K562 (cell line): ENCODE measurements at regions not wholly inside any gene's neighbourhood (a gene's known extent, or its start where the extent isn't known, plus 50 kb on each side); places are given as distances from the start of the nearest gene placed in this dataset.

Experiments used
- ATAC-seq: fragments of 200-7000 bp; cut with Tn5 transposase; 3 replicates; pipeline ENCODE4 v1.9.1; 2020; ENCODE audit warnings: moderate library complexity
- BruUV-seq: library from RNA; stranded (reverse); fragments of 400-500 nt; replicated peaks from 2 replicates; lab custom pipeline; 2021; lab: Mats Ljungman, UMichigan
- CTCF ChIA-PET: fragments of 300-600 bp; formaldehyde crosslinking; extraction: SDS; loops from one replicate; lab custom pipeline; 2021; ENCODE audit warnings: low intra/inter-chr PET ratio; lab: Yijun Ruan, JAX
- POLR2A ChIA-PET: fragments of 300-600, 350-650 bp; sonication (Branson Sonifier 250); formaldehyde crosslinking; extraction: SDS; loops from one replicate; lab custom pipeline; 2021; ENCODE audit warnings: antibody characterized with exemption, inconsistent platforms; lab: Yijun Ruan, JAX
- DNase-seq, 4 experiments: peaks; one replicate each; pipeline versions ENCODE4 v3.0.0 to v3.0.0-alpha.2; 2011 to 2018; ENCODE audit warnings: low spot score in 3 of 4, mixed read lengths in 3 of 4; ENCODE audit errors: extremely low read depth in 1 of 4
- FAIRE-seq: peaks from 2 replicates; lab custom pipeline; 2011; peaks lifted over from hg19 to GRCh38; lab: Jason Lieb, UNC
- H2AFZ ChIP-seq: 2 replicates; pipeline ENCODE4 v1.6.0; 2011; ENCODE audit warnings: low read depth, low read length, control low read depth, inconsistent platforms
- H3K27ac ChIP-seq: fragments of 200-600 bp; 3 replicates; pipeline ENCODE4 v1.8.0; 2011; ENCODE audit warnings: low read depth, mild to moderate bottlenecking, control low read depth, inconsistent platforms, low read length, moderate library complexity, mixed read lengths; ENCODE audit errors: extremely low read depth
- H3K27me3 ChIP-seq, 2 experiments: fragments of 300-600 bp in 1 of 2; 2 replicates in 1 of 2; 3 replicates in 1 of 2; pipeline versions ENCODE4 v1.6.0 to v1.8.0; 2011; ENCODE audit warnings: inconsistent platforms in 2 of 2, low read length in 2 of 2, mild to moderate bottlenecking in 1 of 2, mixed read lengths in 1 of 2, moderate library complexity in 1 of 2; ENCODE audit not compliant: control insufficient read depth in 2 of 2, insufficient read depth in 2 of 2
- H3K36me3 ChIP-seq: fragments of 300-600 bp; 3 replicates; pipeline ENCODE4 v1.8.0; 2011; ENCODE audit warnings: mild to moderate bottlenecking, low read length, inconsistent platforms; ENCODE audit not compliant: control insufficient read depth, insufficient read depth
- H3K4me1 ChIP-seq, 2 experiments: fragments of 200-600 bp in 1 of 2; replicated peaks in 1 of 2; 2 replicates in 1 of 2; 3 replicates in 1 of 2; pipeline versions ENCODE4 v1.5.1 to v1.8.0; 2011; ENCODE audit warnings: inconsistent platforms in 2 of 2, low read length in 2 of 2, mild to moderate bottlenecking in 1 of 2, mixed read lengths in 1 of 2, moderate library complexity in 1 of 2; ENCODE audit not compliant: control insufficient read depth in 2 of 2, insufficient read depth in 2 of 2
- H3K4me2 ChIP-seq: 2 replicates; pipeline ENCODE4 v1.6.1; 2011; ENCODE audit warnings: low read length, control low read depth, inconsistent platforms, mixed read lengths; ENCODE audit not compliant: insufficient read depth
- H3K4me3 ChIP-seq: fragments of 200-600 bp; sonication (generic), shearing (Covaris generic); 2 replicates; pipeline ENCODE4 v1.5.1; 2016; ENCODE audit warnings: control low read depth, inconsistent platforms
- H3K79me2 ChIP-seq: fragments of 200-600 bp; 3 replicates; pipeline ENCODE4 v1.8.0; 2011; ENCODE audit warnings: low read length, inconsistent platforms; ENCODE audit not compliant: control insufficient read depth, insufficient read depth
- H3K9ac ChIP-seq, 2 experiments: 2 replicates each; pipeline versions ENCODE4 v1.6.0 to v1.6.1; 2011; ENCODE audit warnings: low read depth in 2 of 2, low read length in 2 of 2, control low read depth in 1 of 2, inconsistent platforms in 1 of 2, mild to moderate bottlenecking in 1 of 2, mixed read lengths in 1 of 2; ENCODE audit not compliant: insufficient read depth in 1 of 2
- H3K9me1 ChIP-seq: one replicate; pipeline ENCODE4 v1.6.0; 2011; ENCODE audit warnings: inconsistent platforms, mild to moderate bottlenecking, low read length, moderate library complexity; ENCODE audit not compliant: control insufficient read depth, insufficient read depth
- H3K9me3 ChIP-seq: replicated peaks from 2 replicates; pipeline ENCODE4 v1.5.1; 2011; ENCODE audit warnings: low read depth, low read length, inconsistent platforms; ENCODE audit not compliant: control insufficient read depth, insufficient read depth
- H4K20me1 ChIP-seq: replicated peaks from 2 replicates; pipeline ENCODE4 v1.6.1; 2011; ENCODE audit warnings: low read length, inconsistent platforms, mixed read lengths; ENCODE audit not compliant: control insufficient read depth, insufficient read depth
- CBFA2T3 ChIP-seq: fragments of 450-650 bp; IDR thresholded peaks from 2 replicates; pipeline ENCODE4 v1.6.1; 2017
- CBX1 ChIP-seq: sonication (generic); IDR thresholded peaks from 2 replicates; pipeline ENCODE4 v1.6.1; 2016; ENCODE audit warnings: antibody characterized with exemption, low read depth, mild to moderate bottlenecking
- CBX2 ChIP-seq: fragments of 200-600 bp; sonication (generic); IDR thresholded peaks from one replicate; pipeline ENCODE4 v1.6.1; 2012; ENCODE audit warnings: mild to moderate bottlenecking, low read length, inconsistent platforms; ENCODE audit not compliant: insufficient read depth, poor library complexity, severe bottlenecking
- EP400 ChIP-seq: fragments of 450-650 bp; IDR thresholded peaks from 2 replicates; pipeline ENCODE4 v1.6.1; 2017; ENCODE audit warnings: antibody characterized with exemption, mild to moderate bottlenecking, moderate library complexity
- GTF2E2 ChIP-seq: fragments of 200-800 bp; sonication (Bioruptor generic); IDR thresholded peaks from 2 replicates; pipeline ENCODE4 v1.6.1; 2016; ENCODE audit warnings: missing genetic modification characterization, missing compliant biosample characterization
- HNRNPLL ChIP-seq: fragments of 200-400 bp; formaldehyde crosslinking; IDR thresholded peaks from 2 replicates; pipeline ENCODE4 v1.6.1; 2017; ENCODE audit warnings: low read length, low read depth, mild to moderate bottlenecking; ENCODE audit not compliant: poor library complexity, severe bottlenecking
- HNRNPUL1 ChIP-seq: fragments of 200-400 bp; formaldehyde crosslinking; IDR thresholded peaks from 2 replicates; pipeline ENCODE4 v1.6.1; 2017; ENCODE audit warnings: low read length
- PURB ChIP-seq: sonication (generic); formaldehyde crosslinking; IDR thresholded peaks from 2 replicates; pipeline ENCODE4 v1.9.0; 2021; ENCODE audit warnings: low read depth, mild to moderate bottlenecking, missing genetic modification reagents
- RFX1 ChIP-seq: fragments of 450-650 bp; IDR thresholded peaks from 2 replicates; pipeline ENCODE4 v1.6.1; 2016; ENCODE audit warnings: mild to moderate bottlenecking, moderate library complexity
- SREBF1 ChIP-seq: fragments of 150-350 bp; IDR thresholded peaks from 2 replicates; pipeline ENCODE4 v1.6.1; 2014; ENCODE audit warnings: antibody characterized with exemption, low read depth, low read length, borderline replicate concordance
- STAG1 ChIP-seq: sonication (generic); formaldehyde crosslinking; IDR thresholded peaks from 2 replicates; pipeline ENCODE4 v1.5.0; 2020; ENCODE audit warnings: missing genetic modification reagents, borderline replicate concordance
- STAT5A ChIP-seq: IDR thresholded peaks from 2 replicates; pipeline ENCODE4 v1.6.1; 2012; ENCODE audit warnings: low read length, inconsistent platforms, borderline replicate concordance
- TAF15 ChIP-seq: fragments of 200-400 bp; formaldehyde crosslinking; IDR thresholded peaks from 2 replicates; pipeline ENCODE4 v1.6.1; 2017; ENCODE audit warnings: mild to moderate bottlenecking, low read depth, low read length, moderate library complexity
- TEAD4 ChIP-seq, 2 experiments: sonication (generic) in 1 of 2; formaldehyde crosslinking in 1 of 2; IDR thresholded peaks; 2 replicates each; pipeline versions ENCODE4 v1.6.1 to v1.8.0; 2012 to 2022; ENCODE audit warnings: borderline replicate concordance in 1 of 2, inconsistent platforms in 1 of 2, low read length in 1 of 2, mild to moderate bottlenecking in 1 of 2, missing genetic modification reagents in 1 of 2
- ZNF316 ChIP-seq: fragments of 450-650 bp; IDR thresholded peaks from 2 replicates; pipeline ENCODE4 v1.6.1; 2016
- ZNF589 ChIP-seq: fragments of 200-800 bp; sonication (Bioruptor generic); IDR thresholded peaks from 2 replicates; pipeline ENCODE4 v1.6.1; 2016; ENCODE audit warnings: low read depth, missing genetic modification characterization, missing compliant biosample characterization
- WGBS: fragments of 100-300 bp; shearing (Covaris generic); methylation state at CpG from one replicate; pipeline ENCODE4 v1.1.6; 2016; ENCODE audit warnings: low coverage, mixed read lengths; ENCODE audit not compliant: insufficient coverage; ENCODE audit errors: missing lambda C conversion rate; 5-methylcytosine and 5-hydroxymethylcytosine counted together
- in situ Hi-C: fragments of 300-500 bp; cut with MboI; formaldehyde crosslinking; loops from 4 replicates; pipeline ENCODE4 v1.15.0; 2018; ENCODE audit warnings: inconsistent platforms, mixed read lengths
- intact Hi-C: fragments of 100-400 bp; cut with micrococcal nuclease; formaldehyde crosslinking; loops from 2 replicates; pipeline ENCODE4 v1.14.2; 2022
- TF ChIP-seq, protein P1 (sequence below): fragments of 250-450 bp; sonication (Bioruptor Pico); IDR thresholded peaks from 2 replicates; pipeline ENCODE4 v1.6.1; 2021; ENCODE audit warnings: mild to moderate bottlenecking
- TF ChIP-seq, protein P2 (sequence below): IDR thresholded peaks from 3 replicates; pipeline ENCODE4 v1.6.1; 2011; ENCODE audit warnings: borderline replicate concordance, mild to moderate bottlenecking; ENCODE audit not compliant: insufficient read length, insufficient read depth
- TF ChIP-seq, protein P3 (sequence below), 2 experiments: fragments of 200-800 bp in 1 of 2; sonication (Bioruptor generic) in 1 of 2; sonication (generic) in 1 of 2; formaldehyde crosslinking in 1 of 2; IDR thresholded peaks in 1 of 2; conservative IDR thresholded peaks in 1 of 2; 2 replicates each; pipeline versions ENCODE4 v1.5.0 to v1.6.1; 2016 to 2020; ENCODE audit warnings: missing compliant biosample characterization in 1 of 2, missing genetic modification characterization in 1 of 2, missing genetic modification reagents in 1 of 2

DNA sequence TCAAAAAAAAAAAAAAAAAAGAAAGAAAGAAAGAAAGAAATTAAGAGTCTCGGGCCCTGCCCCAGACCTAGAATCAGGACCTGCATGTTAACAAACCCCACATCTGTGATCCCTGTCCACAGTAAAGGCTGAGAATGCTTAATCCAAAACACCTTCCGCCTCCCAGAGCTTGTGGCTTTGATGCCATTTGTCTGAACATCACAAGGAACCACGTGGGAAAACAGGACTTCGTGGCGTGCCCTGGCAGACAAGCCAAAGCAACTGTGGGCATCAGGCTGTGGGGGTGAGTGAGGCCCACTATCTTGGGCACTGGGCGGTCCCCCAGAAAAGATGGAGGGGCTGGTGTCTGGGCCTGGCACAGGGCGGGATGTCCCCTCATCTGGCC is 173.4 kb upstream of the CIBAR2 start:
- DNase-seq (no peak), ATAC-seq (no peak), FAIRE-seq (no peak)
- CTCF ChIA-PET = no interaction called here
- no peak for TF ChIP-seq TEAD4 (IDR thresholded peaks at IDR 0.05; ENCODE audit: low read length)
- TF ChIP-seq TEAD4 (CRISPR knock-in tag; IDR thresholded peaks at IDR 0.05; ENCODE audit: borderline replicate concordance) = no peak
- no peak for TF ChIP-seq SREBF1
- TF ChIP-seq STAG1 (CRISPR knock-in tag) = no peak
- no peak for TF ChIP-seq HNRNPUL1
- no peak for TF ChIP-seq TAF15
- TF ChIP-seq, protein P1, sequence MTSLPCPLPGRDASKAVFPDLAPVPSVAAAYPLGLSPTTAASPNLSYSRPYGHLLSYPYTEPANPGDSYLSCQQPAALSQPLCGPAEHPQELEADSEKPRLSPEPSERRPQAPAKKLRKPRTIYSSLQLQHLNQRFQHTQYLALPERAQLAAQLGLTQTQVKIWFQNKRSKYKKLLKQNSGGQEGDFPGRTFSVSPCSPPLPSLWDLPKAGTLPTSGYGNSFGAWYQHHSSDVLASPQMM = no peak
- no peak for TF ChIP-seq GTF2E2 (tag)
- TF ChIP-seq RFX1 = no peak
- no peak for TF ChIP-seq CBX2
- TF ChIP-seq, protein P2, sequence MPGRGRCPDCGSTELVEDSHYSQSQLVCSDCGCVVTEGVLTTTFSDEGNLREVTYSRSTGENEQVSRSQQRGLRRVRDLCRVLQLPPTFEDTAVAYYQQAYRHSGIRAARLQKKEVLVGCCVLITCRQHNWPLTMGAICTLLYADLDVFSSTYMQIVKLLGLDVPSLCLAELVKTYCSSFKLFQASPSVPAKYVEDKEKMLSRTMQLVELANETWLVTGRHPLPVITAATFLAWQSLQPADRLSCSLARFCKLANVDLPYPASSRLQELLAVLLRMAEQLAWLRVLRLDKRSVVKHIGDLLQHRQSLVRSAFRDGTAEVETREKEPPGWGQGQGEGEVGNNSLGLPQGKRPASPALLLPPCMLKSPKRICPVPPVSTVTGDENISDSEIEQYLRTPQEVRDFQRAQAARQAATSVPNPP = no peak
- no peak for TF ChIP-seq CBFA2T3
- no peak for TF ChIP-seq ZNF316
- no peak for TF ChIP-seq ZNF589 (CRISPR knock-in tag)
- TF ChIP-seq STAT5A = no peak
- no peak for TF ChIP-seq EP400
- TF ChIP-seq, protein P3, sequence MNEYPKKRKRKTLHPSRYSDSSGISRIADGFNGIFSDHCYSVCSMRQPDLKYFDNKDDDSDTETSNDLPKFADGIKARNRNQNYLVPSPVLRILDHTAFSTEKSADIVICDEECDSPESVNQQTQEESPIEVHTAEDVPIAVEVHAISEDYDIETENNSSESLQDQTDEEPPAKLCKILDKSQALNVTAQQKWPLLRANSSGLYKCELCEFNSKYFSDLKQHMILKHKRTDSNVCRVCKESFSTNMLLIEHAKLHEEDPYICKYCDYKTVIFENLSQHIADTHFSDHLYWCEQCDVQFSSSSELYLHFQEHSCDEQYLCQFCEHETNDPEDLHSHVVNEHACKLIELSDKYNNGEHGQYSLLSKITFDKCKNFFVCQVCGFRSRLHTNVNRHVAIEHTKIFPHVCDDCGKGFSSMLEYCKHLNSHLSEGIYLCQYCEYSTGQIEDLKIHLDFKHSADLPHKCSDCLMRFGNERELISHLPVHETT (CRISPR knock-in tag; conservative IDR thresholded peaks at IDR 0.05 in 1 of 2, IDR thresholded peaks at IDR 0.05 in 1 of 2) = no peak
- no peak for TF ChIP-seq PURB (CRISPR knock-in tag)
- TF ChIP-seq HNRNPLL = no peak
- no peak for TF ChIP-seq CBX1
- Histone ChIP-seq H3K9me1 (no peaks in the 10 kb centered on the region), H4K20me1 (peaks cover 30% of the 10 kb centered on the region), H2AFZ (no peak overlapping the region), H3K27me3 (no peaks in the 10 kb centered on the region), H3K27ac (no peak overlapping the region), H3K4me1 (peaks cover under 1 to 45% of the 10 kb centered on the region in 2 experiments; a peak in 4 of 5 replicates), H3K79me2 (no peaks in the 10 kb centered on the region; the same call in 2 of the 3 replicates), H3K4me3 (no peak overlapping the region), H3K4me2 (no peak overlapping the region), H3K9ac (peak overlapping the region in 1 of 2 experiments; percentile 5; a peak in 1 of 4 replicates), H3K9me3 (no peaks in the 10 kb centered on the region), H3K36me3 (no peaks in the 10 kb centered on the region)
- intact Hi-C loops = no loop called here
- WGBS = 86% methylated on average over 7 of the region's 7 CpGs
- BruUV-seq = no TSS peak
- in situ Hi-C loops = no loop called here
- POLR2A ChIA-PET = no interaction called here
